Mammary epithelial cell (primary cell): ENCODE measurements at regions not wholly inside any gene's neighbourhood (a gene's known extent, or its start where the extent isn't known, plus 50 kb on each side); places are given as distances from the start of the nearest gene placed in this dataset.

Experiments
- EZH2 ChIP-seq: IDR thresholded peaks from 2 replicates; pipeline ENCODE4 v1.6.1; 2012; ENCODE audit warnings: low read length, inconsistent platforms, borderline replicate concordance
- TF ChIP-seq, protein P1 (sequence below), 2 donors: IDR thresholded peaks in 1 of 2; conservative IDR thresholded peaks in 1 of 2; 2 replicates each; pipeline ENCODE4 v1.5.1; 2011 to 2012; ENCODE audit warnings: inconsistent platforms in 2 of 2, low read length in 2 of 2, mild to moderate bottlenecking in 2 of 2, control low read depth in 1 of 2, low read depth in 1 of 2; ENCODE audit not compliant: insufficient read depth in 1 of 2; ENCODE audit errors: extremely low read depth in 1 of 2

GRCh38 chr7:112580717-112581435 lies 100.1 kb downstream of the LSMEM1 start:
- TF ChIP-seq, protein P1, sequence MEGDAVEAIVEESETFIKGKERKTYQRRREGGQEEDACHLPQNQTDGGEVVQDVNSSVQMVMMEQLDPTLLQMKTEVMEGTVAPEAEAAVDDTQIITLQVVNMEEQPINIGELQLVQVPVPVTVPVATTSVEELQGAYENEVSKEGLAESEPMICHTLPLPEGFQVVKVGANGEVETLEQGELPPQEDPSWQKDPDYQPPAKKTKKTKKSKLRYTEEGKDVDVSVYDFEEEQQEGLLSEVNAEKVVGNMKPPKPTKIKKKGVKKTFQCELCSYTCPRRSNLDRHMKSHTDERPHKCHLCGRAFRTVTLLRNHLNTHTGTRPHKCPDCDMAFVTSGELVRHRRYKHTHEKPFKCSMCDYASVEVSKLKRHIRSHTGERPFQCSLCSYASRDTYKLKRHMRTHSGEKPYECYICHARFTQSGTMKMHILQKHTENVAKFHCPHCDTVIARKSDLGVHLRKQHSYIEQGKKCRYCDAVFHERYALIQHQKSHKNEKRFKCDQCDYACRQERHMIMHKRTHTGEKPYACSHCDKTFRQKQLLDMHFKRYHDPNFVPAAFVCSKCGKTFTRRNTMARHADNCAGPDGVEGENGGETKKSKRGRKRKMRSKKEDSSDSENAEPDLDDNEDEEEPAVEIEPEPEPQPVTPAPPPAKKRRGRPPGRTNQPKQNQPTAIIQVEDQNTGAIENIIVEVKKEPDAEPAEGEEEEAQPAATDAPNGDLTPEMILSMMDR (conservative IDR thresholded peaks at IDR 0.05 in 1 of 2, IDR thresholded peaks at IDR 0.05 in 1 of 2; ENCODE audit: extremely low read depth in 1 of 2, insufficient read depth in 1 of 2, low read depth in 1 of 2, low read length in 2 of 2) = no peak
- TF ChIP-seq EZH2 = no peak
